Activated CD8-positive, alpha-beta T cell treated with anti-CD3 and anti-CD28 coated beads for 36 hours (primary cell): ENCODE measurements at regions not wholly inside any gene's neighbourhood (a gene's known extent, or its start where the extent isn't known, plus 50 kb on each side); places are given as distances from the start of the nearest gene placed in this dataset.
"Not testable (repeated sequence)": the region's sequence is repeated elsewhere in the genome, so short reads cannot be mapped to it uniquely, and the experiment has no call there.

ENCODE experiments used
- ATAC-seq: fragments of 200-7000 bp; cut with Tn5 transposase; one replicate; pipeline ENCODE4 v1.10.0; 2021; ENCODE audit warnings: mild to moderate bottlenecking, moderate library complexity
- CTCF ChIA-PET: fragments of 350-600 bp; sonication (Branson Sonifier 250); formaldehyde crosslinking; loops from one replicate; lab custom pipeline; 2021; ENCODE audit warnings: antibody characterized with exemption; lab: Charles Lee
- POLR2A ChIA-PET: fragments of 350-600 bp; sonication (Branson Sonifier 250); formaldehyde crosslinking; loops from one replicate; lab custom pipeline; 2021; ENCODE audit warnings: antibody characterized with exemption; lab: Charles Lee
- DNase-seq: peaks from one replicate; pipeline ENCODE4 v3.0.0-alpha.2; 2020
- H3K27ac Mint-ChIP-seq: one replicate; pipeline ENCODE4 v1.8.0; 2021; ENCODE audit warnings: mild to moderate bottlenecking, mixed read lengths
- H3K27me3 Mint-ChIP-seq: one replicate; pipeline ENCODE4 v1.8.0; 2021; ENCODE audit warnings: mixed read lengths
- H3K36me3 Mint-ChIP-seq: one replicate; pipeline ENCODE4 v1.8.0; 2021; ENCODE audit warnings: low read depth, mixed read lengths
- H3K4me1 Mint-ChIP-seq: one replicate; pipeline ENCODE4 v1.8.0; 2021; ENCODE audit warnings: low read depth, mixed read lengths
- H3K4me3 Mint-ChIP-seq: one replicate; pipeline ENCODE4 v1.8.0; 2021; ENCODE audit warnings: mild to moderate bottlenecking, moderate library complexity, mixed read lengths
- H3K9me3 Mint-ChIP-seq: one replicate; pipeline ENCODE4 v1.8.0; 2021; ENCODE audit warnings: mixed read lengths
- CTCF ChIP-seq: fragments of 200-600 bp; IDR thresholded peaks from one replicate; pipeline ENCODE4 v1.8.0; 2022; ENCODE audit warnings: antibody characterized with exemption, mild to moderate bottlenecking
- intact Hi-C: fragments of 100-400 bp; cut with micrococcal nuclease; formaldehyde crosslinking; loops from one replicate; pipeline ENCODE4 v1.10.0; 2022

GRCh38 chr18:55968550-55968949 is 380.6 kb upstream of the TCF4 start:
- ATAC-seq, result no peak
- TF ChIP-seq CTCF, result no peak
- H3K27me3 Mint-ChIP-seq, result no peaks in the 10 kb centered on the region
- no peak for DNase-seq
- H3K27ac Mint-ChIP-seq, result no peak overlapping the region
- ChIA-PET CTCF (no interaction called here), POLR2A (no interaction called here)
- H3K4me3 Mint-ChIP-seq, result no peak overlapping the region
- intact Hi-C loops, result no loop called here
- H3K36me3 Mint-ChIP-seq, result no peaks in the 10 kb centered on the region
- H3K9me3 Mint-ChIP-seq, result peaks cover 1% of the 10 kb centered on the region
- H3K4me1 Mint-ChIP-seq, result no peaks in the 10 kb centered on the region

GRCh38 chr18:55967019-55967418 is 379.0 kb upstream of the TCF4 start:
- POLR2A ChIA-PET, result no interaction called here
- Mint-ChIP-seq H3K27me3 (no peaks in the 10 kb centered on the region), H3K4me3 (no peak overlapping the region), H3K4me1 (no peaks in the 10 kb centered on the region), H3K9me3 (peaks cover 1% of the 10 kb centered on the region), H3K36me3 (no peaks in the 10 kb centered on the region), H3K27ac (no peak overlapping the region)
- DNase-seq, result no peak
- ATAC-seq, result no peak
- CTCF ChIA-PET, result no interaction called here
- TF ChIP-seq CTCF, result no peak
- intact Hi-C loops, result no loop called here

- ATAC-seq (no peak), DNase-seq (no peak)
- intact Hi-C loops, result no loop called here
- ChIA-PET POLR2A (no interaction called here), CTCF (no interaction called here)
- no peak for TF ChIP-seq CTCF
- H3K36me3 Mint-ChIP-seq, result no peaks in the 10 kb centered on the region
- H3K4me1 Mint-ChIP-seq, result no peaks in the 10 kb centered on the region
- no peak overlapping the region for H3K27ac Mint-ChIP-seq
- H3K27me3 Mint-ChIP-seq, result no peaks in the 10 kb centered on the region
- no peak overlapping the region for H3K4me3 Mint-ChIP-seq
- no peaks in the 10 kb centered on the region for H3K9me3 Mint-ChIP-seq
Measured at GRCh38 chr18:55964171-55964570, 376.2 kb upstream of the TCF4 start.

GRCh38 chr18:55953326-55953725 is 365.3 kb upstream of the TCF4 start:
- POLR2A ChIA-PET, result no interaction called here

GRCh38 chr18:55951738-55952137 is 363.7 kb upstream of the TCF4 start:
- ATAC-seq, H3K4me3 Mint-ChIP-seq, H3K27ac Mint-ChIP-seq, H3K4me1 Mint-ChIP-seq, DNase-seq, H3K9me3 Mint-ChIP-seq, POLR2A ChIA-PET, intact Hi-C loops, CTCF ChIA-PET, H3K27me3 Mint-ChIP-seq, H3K36me3 Mint-ChIP-seq: not testable (repeated sequence)

More at GRCh38 chr18:55953326-55953725, 365.3 kb upstream of the TCF4 start:
- DNase-seq, result no peak
- Mint-ChIP-seq H3K27me3 (no peaks in the 10 kb centered on the region), H3K4me1 (no peaks in the 10 kb centered on the region), H3K27ac (no peak overlapping the region), H3K4me3 (no peak overlapping the region), H3K36me3 (no peaks in the 10 kb centered on the region), H3K9me3 (no peaks in the 10 kb centered on the region)
- TF ChIP-seq CTCF, result no peak
- no peak for ATAC-seq
- CTCF ChIA-PET, result no interaction called here
- intact Hi-C loops, result no loop called here
